Ovary (tissue), 3 donors: ENCODE measurements at regions not wholly inside any gene's neighbourhood (a gene's known extent, or its start where the extent isn't known, plus 50 kb on each side); places are given as distances from the start of the nearest gene placed in this dataset.

Experiments used
- CTCF ChIP-seq, 3 donors: fragments of 450-650 bp in 2 of 3; fragments of 200-600 bp in 1 of 3; IDR thresholded peaks; one replicate each; pipeline versions ENCODE4 v1.5.1 to v1.8.0; 2016 to 2022; ENCODE audit warnings: antibody characterized with exemption in 3 of 3, mild to moderate bottlenecking in 1 of 3
- EP300 ChIP-seq: sonication (generic); formaldehyde crosslinking; IDR thresholded peaks from one replicate; pipeline ENCODE4 v1.6.1; 2017; ENCODE audit warnings: antibody characterized with exemption
- donor health status: DM: no; HTN: no; CAD: no.

GRCh38 chr10:47082055-47082784 is 171.0 kb downstream of the PTPN20 start:
- TF ChIP-seq EP300 (no peak), CTCF (IDR thresholded peaks at IDR 0.05) (no peak)
